ENCODE measurements at regions not wholly inside any gene's neighbourhood (a gene's known extent, or its start where the extent isn't known, plus 50 kb on each side); places are given as distances from the start of the nearest gene placed in this dataset.

- H3K27me3 ChIP-seq (replicated peaks in 1 of 4; ENCODE audit: control insufficient read depth in 3 of 4, extremely low read depth in 1 of 4, insufficient read depth in 3 of 4, low read length in 3 of 4), result no peaks in the 10 kb centered on the region
- no peak overlapping the region for H4K91ac ChIP-seq (replicated peaks; ENCODE audit: insufficient read length, low read length)
- H3K9me3 ChIP-seq (ENCODE audit: insufficient read depth in 2 of 2, low read depth in 1 of 2, low read length in 1 of 2), result no peaks in the 10 kb centered on the region
- no peak for FAIRE-seq
- no peak for DNase-seq (ENCODE audit: low read depth in 1 of 2, low spot score in 2 of 2)
- no peak overlapping the region for H4K5ac ChIP-seq (ENCODE audit: insufficient read length, low read depth, low read length)
- H2BK15ac ChIP-seq (ENCODE audit: low read length), result no peak overlapping the region
- H3K56ac ChIP-seq (replicated peaks; ENCODE audit: insufficient read length, low read depth, low read length), result no peak overlapping the region
- no peaks in the 10 kb centered on the region for H4K20me1 ChIP-seq (replicated peaks in 1 of 2; ENCODE audit: control insufficient read depth in 1 of 2, insufficient read depth in 2 of 2, low read length in 2 of 2)
- H2BK5ac ChIP-seq (ENCODE audit: low read depth, low read length), result no peak overlapping the region
- POLR2A ChIA-PET (ENCODE audit: partially characterized antibody), result no interaction called here
- H3K36me3 ChIP-seq (ENCODE audit: control insufficient read depth in 2 of 4, insufficient read depth in 4 of 4, low read length in 3 of 4), result no peaks in the 10 kb centered on the region
- no peaks in the 10 kb centered on the region; the same call in 1 of the 2 replicates for H3K23me2 ChIP-seq (ENCODE audit: low read depth, low read length)
- H4K8ac ChIP-seq (ENCODE audit: extremely low read depth, insufficient read depth, low read length), result no peak overlapping the region
- H3K23ac ChIP-seq (ENCODE audit: insufficient read length), result no peak overlapping the region
- 78% methylated on average over 3 of the region's 3 CpGs; no CpG with 5 or more reads in 1 of the 2 experiments for WGBS, 2 experiments (ENCODE audit: extremely low coverage in 1 of 2, insufficient coverage in 1 of 2, insufficient read length in 1 of 2, insufficient replicate concordance in 2 of 2, low coverage in 1 of 2, low lambda C conversion rate in 2 of 2, missing lambda C conversion rate in 1 of 2)
- H3K4ac ChIP-seq (replicated peaks; ENCODE audit: insufficient read length, low read depth, low read length), result no peak overlapping the region
- H2BK12ac ChIP-seq (ENCODE audit: low read depth, low read length), result no peak overlapping the region
- H3K14ac ChIP-seq (ENCODE audit: insufficient read length), result no peak overlapping the region
- no peak overlapping the region for H3K27ac ChIP-seq (ENCODE audit: low read depth, low read length)
- no peaks in the 10 kb centered on the region for H3K79me2 ChIP-seq (ENCODE audit: control insufficient read depth in 1 of 2, insufficient read depth in 2 of 2, low read length in 2 of 2)
- peaks cover 0 to 2% (median under 1%) of the 10 kb centered on the region in 4 experiments; a peak in 2 of 7 replicates for H3K4me1 ChIP-seq (replicated peaks in 1 of 4; ENCODE audit: control insufficient read depth in 3 of 4, insufficient read depth in 4 of 4, low read length in 3 of 4)
- no peak overlapping the region for H2BK20ac ChIP-seq (ENCODE audit: low read length)
- H3K4me2 ChIP-seq (ENCODE audit: insufficient read depth in 1 of 2, low read depth in 2 of 2, low read length in 2 of 2), result no peak overlapping the region
- H3K79me1 ChIP-seq (ENCODE audit: low read depth, low read length), result no peaks in the 10 kb centered on the region
- no peak overlapping the region for H2BK120ac ChIP-seq (replicated peaks; ENCODE audit: low read depth, low read length)
- no peak overlapping the region; the same call in 1 of the 2 replicates for H3K18ac ChIP-seq (ENCODE audit: extremely low read depth, low read length)
- H2AK5ac ChIP-seq (ENCODE audit: low read depth, low read length), result no peak overlapping the region
- no peak overlapping the region for H3K4me3 ChIP-seq (ENCODE audit: extremely low read depth in 1 of 4, insufficient read depth in 2 of 4, low read depth in 3 of 4, low read length in 4 of 4)
- no peak overlapping the region for H2AFZ ChIP-seq (ENCODE audit: low read length)
- H3K9ac ChIP-seq (replicated peaks in 1 of 4; ENCODE audit: extremely low read depth in 1 of 4, low read depth in 3 of 4, low read length in 3 of 4), result no peak overlapping the region
- CTCF ChIA-PET (ENCODE audit: partially characterized antibody), result no interaction called here
- no peak for TF ChIP-seq YY1 (IDR thresholded peaks at IDR 0.05; ENCODE audit: low read depth, low read length)
- no peak for TF ChIP-seq KDM5A (IDR thresholded peaks at IDR 0.05; ENCODE audit: low read length)
- no peak for TF ChIP-seq CBX8 (IDR thresholded peaks at IDR 0.05; ENCODE audit: borderline replicate concordance, low read depth, low read length)
- no peak for TF ChIP-seq EZH2 (IDR thresholded peaks at IDR 0.05; ENCODE audit: low read depth, low read length, severe bottlenecking)
- no peak for TF ChIP-seq TEAD4 (IDR thresholded peaks at IDR 0.05; ENCODE audit: low read depth, low read length)
- no peak for TF ChIP-seq ASH2L (IDR thresholded peaks at IDR 0.05; ENCODE audit: low read length)
- no peak for TF ChIP-seq SIX5 (IDR thresholded peaks at IDR 0.05; ENCODE audit: low read depth, low read length)
- no peak for TF ChIP-seq BCL11A (IDR thresholded peaks at IDR 0.05; ENCODE audit: low read depth in 2 of 2, low read length in 2 of 2)
- TF ChIP-seq TAF1 (IDR thresholded peaks at IDR 0.05; ENCODE audit: low read depth, low read length), result no peak
- no peak for TF ChIP-seq RAD21 (IDR thresholded peaks at IDR 0.05 in 1 of 2, conservative IDR thresholded peaks at IDR 0.05 in 1 of 2; ENCODE audit: low read depth in 2 of 2, low read length in 2 of 2)
- TF ChIP-seq EGR1 (IDR thresholded peaks at IDR 0.05; ENCODE audit: borderline replicate concordance, low read depth, low read length), result no peak
- no peak for TF ChIP-seq MAX (IDR thresholded peaks at IDR 0.05)
- TF ChIP-seq PHF8 (conservative IDR thresholded peaks at IDR 0.05; ENCODE audit: low read depth, low read length), result no peak
- no peak for TF ChIP-seq ATF3 (IDR thresholded peaks at IDR 0.05; ENCODE audit: insufficient read depth, low read depth, low read length)
- no peak for TF ChIP-seq CEBPB (IDR thresholded peaks at IDR 0.05; ENCODE audit: low read depth, low read length)
Observed at GRCh38 chr10:114719311-114719710, 61.2 kb upstream of the ABLIM1 start.
